AG09319 (cell line): ENCODE measurements at regions not wholly inside any gene's neighbourhood (a gene's known extent, or its start where the extent isn't known, plus 50 kb on each side); places are given as distances from the start of the nearest gene placed in this dataset.
A peak's percentile ranks its signal among the peaks of the same experiment; 100 is the strongest.

Experiments
- DNase-seq: peaks from one replicate; pipeline ENCODE4 v3.0.0-alpha.2; 2010; ENCODE audit warnings: low read depth; ENCODE audit errors: extremely low read depth
- TF ChIP-seq, protein P1 (sequence below): IDR thresholded peaks from 2 replicates; pipeline ENCODE4 v1.5.1; 2011; ENCODE audit warnings: low read depth, mild to moderate bottlenecking, inconsistent platforms, low read length, moderate library complexity

DNA sequence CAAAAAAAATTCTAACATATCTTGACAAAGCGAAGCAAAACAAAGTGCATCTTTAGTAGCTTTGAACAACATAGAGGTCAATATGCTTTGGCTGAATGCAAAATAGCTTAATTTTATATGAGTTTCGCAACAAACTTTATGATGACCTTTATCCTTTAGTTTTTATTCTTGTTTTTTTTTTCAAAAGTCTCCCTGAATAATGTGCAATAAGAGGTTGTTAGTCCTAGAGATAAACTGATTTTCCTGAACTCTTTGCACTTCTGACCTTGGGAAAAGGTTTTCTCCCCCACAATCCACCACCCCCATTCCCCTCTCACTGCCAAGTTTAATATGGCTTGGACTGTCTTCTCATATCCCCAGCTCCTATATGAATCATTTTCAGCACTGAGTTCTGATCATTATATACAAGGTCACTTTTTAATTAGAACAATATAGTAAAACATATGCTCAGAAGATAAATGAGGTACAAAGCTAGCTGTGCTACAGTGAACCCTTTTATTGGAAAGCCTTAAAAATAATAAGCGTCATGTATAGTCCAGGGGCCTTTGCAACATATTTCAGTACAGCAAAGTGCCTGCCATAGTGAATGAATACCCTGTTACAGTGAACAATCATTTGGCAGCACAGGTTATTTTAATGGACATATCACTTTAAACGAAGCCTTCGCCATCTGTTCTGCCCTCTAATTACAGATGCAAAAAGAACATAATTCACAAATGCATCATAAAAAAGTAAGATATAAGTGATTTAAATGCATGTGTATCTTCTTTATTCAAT, 496.3 kb upstream of the NR2F2 start:
- DNase-seq, result no peak
- TF ChIP-seq, protein P1, sequence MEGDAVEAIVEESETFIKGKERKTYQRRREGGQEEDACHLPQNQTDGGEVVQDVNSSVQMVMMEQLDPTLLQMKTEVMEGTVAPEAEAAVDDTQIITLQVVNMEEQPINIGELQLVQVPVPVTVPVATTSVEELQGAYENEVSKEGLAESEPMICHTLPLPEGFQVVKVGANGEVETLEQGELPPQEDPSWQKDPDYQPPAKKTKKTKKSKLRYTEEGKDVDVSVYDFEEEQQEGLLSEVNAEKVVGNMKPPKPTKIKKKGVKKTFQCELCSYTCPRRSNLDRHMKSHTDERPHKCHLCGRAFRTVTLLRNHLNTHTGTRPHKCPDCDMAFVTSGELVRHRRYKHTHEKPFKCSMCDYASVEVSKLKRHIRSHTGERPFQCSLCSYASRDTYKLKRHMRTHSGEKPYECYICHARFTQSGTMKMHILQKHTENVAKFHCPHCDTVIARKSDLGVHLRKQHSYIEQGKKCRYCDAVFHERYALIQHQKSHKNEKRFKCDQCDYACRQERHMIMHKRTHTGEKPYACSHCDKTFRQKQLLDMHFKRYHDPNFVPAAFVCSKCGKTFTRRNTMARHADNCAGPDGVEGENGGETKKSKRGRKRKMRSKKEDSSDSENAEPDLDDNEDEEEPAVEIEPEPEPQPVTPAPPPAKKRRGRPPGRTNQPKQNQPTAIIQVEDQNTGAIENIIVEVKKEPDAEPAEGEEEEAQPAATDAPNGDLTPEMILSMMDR, result no peak

DNA sequence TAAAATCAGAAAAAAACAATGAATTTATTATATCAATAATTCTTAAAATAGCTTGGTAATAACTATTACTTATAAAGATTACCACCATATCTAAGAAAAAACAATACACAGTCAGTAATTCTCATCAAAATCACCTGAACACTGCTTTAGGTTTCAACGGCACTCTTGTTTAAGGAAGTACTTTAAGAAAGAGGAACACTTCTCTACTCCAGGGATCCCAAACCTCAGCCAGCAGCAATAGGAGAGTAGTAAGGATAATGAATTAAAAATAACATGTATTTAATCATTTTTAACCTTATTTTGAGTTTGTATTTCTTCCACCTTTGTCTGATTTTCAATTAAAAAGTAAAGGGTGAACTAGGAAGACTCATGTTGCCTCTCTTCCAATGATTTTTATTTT, 494.0 kb upstream of the NR2F2 start:
- DNase-seq, result no peak
- TF ChIP-seq, protein P1, result no peak

DNA sequence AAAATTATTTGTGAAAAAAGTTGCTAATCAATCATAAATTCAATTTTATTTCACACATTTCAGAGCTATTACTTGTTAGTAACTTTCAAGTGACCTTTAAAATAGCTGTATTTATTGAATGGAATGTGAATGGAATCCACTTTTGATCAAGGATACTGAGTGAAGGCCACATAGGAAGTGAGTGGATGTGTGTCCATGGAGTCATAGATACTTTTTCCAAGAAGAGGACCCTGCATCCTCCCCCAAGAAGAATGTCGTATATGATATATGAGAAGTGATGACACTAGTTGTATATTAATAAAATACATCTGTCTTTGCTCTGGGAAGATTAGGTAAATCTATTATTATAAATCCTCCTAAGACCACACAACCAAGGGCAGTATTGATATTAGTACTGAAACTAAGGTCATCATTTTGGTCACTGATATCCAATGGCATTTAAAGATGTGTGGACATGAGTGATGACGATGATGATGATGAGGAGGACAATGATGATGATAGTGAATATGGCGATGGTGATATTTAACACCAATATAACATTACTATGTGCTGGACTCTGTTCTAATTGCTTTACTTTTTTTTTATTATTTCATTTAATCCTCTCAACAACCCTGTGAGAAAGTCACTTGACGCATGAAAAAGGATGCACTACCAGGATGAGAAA, 493.0 kb upstream of the NR2F2 start:
- TF ChIP-seq, protein P1, result no peak
- DNase-seq, result no peak

DNA sequence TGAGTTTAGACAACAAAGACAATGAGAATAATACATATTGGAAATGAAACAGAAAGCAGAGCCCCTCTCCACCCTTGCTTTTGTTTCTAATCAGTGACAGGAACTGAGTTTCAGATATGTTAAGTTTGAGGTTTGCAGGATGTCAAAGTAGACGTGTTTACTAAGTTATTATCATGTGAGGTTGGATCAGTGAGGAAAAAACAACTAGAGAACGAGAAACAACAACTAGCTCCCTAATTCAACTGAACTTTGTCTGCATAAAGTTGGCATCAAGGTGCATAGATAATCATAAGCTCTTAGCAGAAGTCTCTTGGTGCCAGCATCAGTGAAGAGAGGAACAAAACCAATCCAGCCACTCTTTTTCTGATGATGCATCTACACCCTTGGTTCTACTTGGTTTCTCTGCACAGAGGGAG, 491.1 kb upstream of the NR2F2 start:
- TF ChIP-seq, protein P1, result no peak
- no peak for DNase-seq

DNA sequence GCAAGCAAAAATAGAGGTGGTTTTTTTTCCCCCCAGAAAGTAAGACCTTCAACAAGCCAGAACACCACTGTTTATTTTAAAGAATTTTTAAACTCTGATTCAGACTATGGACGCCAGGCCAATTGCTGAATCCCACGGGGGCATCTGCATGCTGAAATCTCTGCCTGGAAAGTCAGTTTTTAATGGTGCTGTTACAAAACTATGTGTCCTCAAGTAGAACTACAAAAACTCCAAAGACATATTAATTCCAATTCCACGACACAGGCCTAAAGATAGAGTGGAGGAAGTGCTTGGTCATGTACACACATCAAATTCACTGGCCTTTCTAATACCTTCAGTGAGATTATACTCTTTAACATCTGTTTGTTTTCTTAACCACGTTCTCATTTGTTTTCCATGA, 490.5 kb upstream of the NR2F2 start:
- peak; percentile 55 for DNase-seq
- TF ChIP-seq, protein P1, result no peak

DNA sequence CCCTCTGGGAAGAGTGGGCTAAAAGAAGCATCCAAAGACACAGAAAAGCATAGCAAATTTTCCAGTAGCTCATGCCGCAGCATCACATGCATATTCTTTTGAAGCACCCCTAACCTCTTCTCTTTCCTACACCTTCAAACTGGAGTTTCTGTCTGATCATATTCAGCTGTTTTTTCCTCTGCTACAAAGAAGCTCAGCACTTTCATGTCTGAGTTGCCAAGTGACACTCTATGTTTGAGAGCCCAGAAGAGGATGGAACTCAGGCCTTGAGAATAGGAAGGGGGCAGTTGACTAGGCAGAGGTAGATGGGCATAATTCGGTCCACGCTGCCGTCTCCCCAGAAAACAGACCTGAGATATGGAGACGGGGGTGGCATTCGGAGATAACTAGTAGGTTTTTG, 489.6 kb upstream of the NR2F2 start:
- TF ChIP-seq, protein P1, result no peak
- DNase-seq, result no peak

DNA sequence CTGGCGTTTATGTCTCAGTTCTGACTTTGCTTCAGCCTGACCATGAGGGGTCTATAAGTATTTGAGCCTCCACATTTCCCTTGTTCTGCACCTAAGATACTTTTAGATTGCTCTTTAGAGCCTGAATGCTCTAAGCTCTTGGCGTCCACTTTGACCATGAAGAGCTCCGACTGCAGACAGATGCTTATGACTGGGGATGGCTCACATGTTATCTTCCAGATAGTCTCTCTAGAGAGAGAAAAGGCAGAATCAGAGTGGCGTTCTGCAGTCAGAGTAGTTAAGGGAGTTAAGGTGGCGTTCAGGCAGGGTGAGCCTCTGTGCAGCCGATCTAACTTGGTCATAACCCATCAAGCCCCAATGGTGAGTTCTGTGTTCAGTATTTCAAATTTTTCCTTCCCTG, 487.9 kb upstream of the NR2F2 start:
- no peak for DNase-seq
- TF ChIP-seq, protein P1, result no peak
